CD14-positive monocyte (primary cell): ENCODE measurements at regions not wholly inside any gene's neighbourhood (a gene's known extent, or its start where the extent isn't known, plus 50 kb on each side); places are given as distances from the start of the nearest gene placed in this dataset.

Experiments
- DNase-seq, 3 donors: peaks; one replicate each; pipeline ENCODE4 v3.0.0-alpha.2; 2011 to 2022
- H2AFZ ChIP-seq: 2 replicates; pipeline ENCODE4 v1.6.0; 2012; ENCODE audit warnings: mild to moderate bottlenecking, low read depth, low read length, inconsistent platforms; ENCODE audit not compliant: insufficient read depth, poor library complexity, severe bottlenecking
- H3K27ac ChIP-seq, 2 donors: 1 replicate in 1 of 2; 2 replicates in 1 of 2; pipeline ENCODE4 v1.5.1; 2012 to 2013; ENCODE audit warnings: low read length in 2 of 2, control low read depth in 1 of 2, inconsistent platforms in 1 of 2, low read depth in 1 of 2, mild to moderate bottlenecking in 1 of 2
- H3K27me3 ChIP-seq, 2 donors: one replicate each; pipeline versions ENCODE4 v1.6.0 to v1.6.1; 2011 to 2013; ENCODE audit warnings: low read length in 2 of 2; ENCODE audit not compliant: control insufficient read depth in 2 of 2, insufficient read depth in 2 of 2
- H3K36me3 ChIP-seq, 2 donors: replicated peaks in 1 of 2; 1 replicate in 1 of 2; 2 replicates in 1 of 2; pipeline versions ENCODE4 v1.5.1 to v1.6.1; 2012 to 2013; ENCODE audit warnings: low read length in 2 of 2, control low read depth in 1 of 2, inconsistent platforms in 1 of 2, mild to moderate bottlenecking in 1 of 2; ENCODE audit not compliant: insufficient read depth in 2 of 2, control insufficient read depth in 1 of 2
- H3K4me1 ChIP-seq, 2 donors: 1 replicate in 1 of 2; 2 replicates in 1 of 2; pipeline versions ENCODE4 v1.5.1 to v1.6.1; 2012 to 2013; ENCODE audit warnings: low read length in 2 of 2, control low read depth in 1 of 2, inconsistent platforms in 1 of 2, mild to moderate bottlenecking in 1 of 2, moderate library complexity in 1 of 2; ENCODE audit not compliant: insufficient read depth in 2 of 2, control insufficient read depth in 1 of 2
- H3K4me2 ChIP-seq: replicated peaks from 2 replicates; pipeline ENCODE3; 2012; ENCODE audit warnings: low read length, moderate library complexity, mild to moderate bottlenecking; ENCODE audit not compliant: poor library complexity, severe bottlenecking; ENCODE audit errors: extremely low read depth
- H3K4me3 ChIP-seq, 3 experiments: fragments of 200-600 bp in 1 of 3; sonication (generic) in 1 of 3; replicated peaks in 1 of 3; 1 replicate in 2 of 3; 2 replicates in 1 of 3; pipeline ENCODE4 v1.5.1; 2011 to 2013; ENCODE audit warnings: low read length in 3 of 3, mild to moderate bottlenecking in 3 of 3, control low read depth in 2 of 3, low read depth in 2 of 3, inconsistent platforms in 1 of 3, moderate library complexity in 1 of 3
- H3K79me2 ChIP-seq: 2 replicates; pipeline ENCODE4 v1.6.0; 2012; ENCODE audit warnings: mild to moderate bottlenecking, control low read depth, inconsistent platforms, low read length, moderate library complexity; ENCODE audit not compliant: insufficient read depth
- H3K9ac ChIP-seq: 2 replicates; pipeline ENCODE4 v1.6.0; 2017; ENCODE audit warnings: low read length, mild to moderate bottlenecking; ENCODE audit not compliant: insufficient read depth, poor library complexity, severe bottlenecking
- H3K9me3 ChIP-seq, 2 donors: replicated peaks in 1 of 2; 1 replicate in 1 of 2; 2 replicates in 1 of 2; pipeline versions ENCODE4 v1.5.1 to v1.6.1; 2012 to 2013; ENCODE audit warnings: low read length in 2 of 2, control low read depth in 1 of 2; ENCODE audit not compliant: control insufficient read depth in 1 of 2, insufficient read depth in 1 of 2
- H4K20me1 ChIP-seq: 2 replicates; pipeline ENCODE4 v1.6.0; 2012; ENCODE audit warnings: mild to moderate bottlenecking, low read length, control low read depth, moderate library complexity; ENCODE audit not compliant: insufficient read depth
- H3K27ac Mint-ChIP-seq, 7 donors: one replicate each; pipeline ENCODE4 v1.8.0; 2020; ENCODE audit warnings: mild to moderate bottlenecking in 7 of 7, mixed read lengths in 7 of 7, moderate library complexity in 6 of 7, inconsistent platforms in 2 of 7
- H3K27me3 Mint-ChIP-seq, 3 donors: one replicate each; pipeline ENCODE4 v1.8.0; 2021 to 2022; ENCODE audit warnings: low read depth in 3 of 3, mild to moderate bottlenecking in 3 of 3, mixed read lengths in 3 of 3, moderate library complexity in 3 of 3, inconsistent platforms in 1 of 3
- H3K36me3 Mint-ChIP-seq, 2 donors: one replicate each; pipeline ENCODE4 v1.8.0; 2020; ENCODE audit warnings: mixed read lengths in 2 of 2, inconsistent platforms in 1 of 2, mild to moderate bottlenecking in 1 of 2
- H3K4me1 Mint-ChIP-seq: one replicate; pipeline ENCODE4 v1.8.0; 2020; ENCODE audit warnings: mild to moderate bottlenecking, mixed read lengths
- H3K4me3 Mint-ChIP-seq, 2 donors: one replicate each; pipeline ENCODE4 v1.8.0; 2020; ENCODE audit warnings: mild to moderate bottlenecking in 2 of 2, mixed read lengths in 2 of 2, moderate library complexity in 1 of 2
- H3K9me3 Mint-ChIP-seq, 7 donors: one replicate each; pipeline ENCODE4 v1.8.0; 2020 to 2022; ENCODE audit warnings: mixed read lengths in 7 of 7, mild to moderate bottlenecking in 6 of 7, moderate library complexity in 6 of 7, inconsistent platforms in 2 of 7
- CTCF ChIP-seq: fragments of 200-600 bp; IDR thresholded peaks from one replicate; pipeline ENCODE4 v1.8.0; 2022; ENCODE audit warnings: antibody characterized with exemption, mild to moderate bottlenecking
- WGBS: methylation state at CpG from one replicate; pipeline ENCODE4 v1.1.5; 2013; ENCODE audit warnings: missing lambda C conversion rate; ENCODE audit not compliant: insufficient coverage; 5-methylcytosine and 5-hydroxymethylcytosine counted together
- intact Hi-C, 2 donors: fragments of 100-400 bp; cut with micrococcal nuclease; formaldehyde crosslinking; loops; one replicate each; pipeline versions ENCODE4 v1.15.0 to v1.15.1; 2023

- Histone ChIP-seq H3K36me3 (no peaks in the 10 kb centered on the region), H4K20me1 (no peaks in the 10 kb centered on the region), H3K4me3 (no peak overlapping the region), H3K27me3 (no peaks in the 10 kb centered on the region), H3K4me1 (no peaks in the 10 kb centered on the region), H3K9me3 (peaks cover 0 to 6% of the 10 kb centered on the region in 2 donors), H3K27ac (no peak overlapping the region), H3K79me2 (no peaks in the 10 kb centered on the region), H2AFZ (no peak overlapping the region), H3K9ac (no peak overlapping the region), H3K4me2 (no peak overlapping the region)
- Mint-ChIP-seq H3K27me3 (peaks cover 1 to 2% (median 1%) of the 10 kb centered on the region in 3 donors), H3K36me3 (no peaks in the 10 kb centered on the region), H3K4me1 (no peaks in the 10 kb centered on the region), H3K9me3 (peaks cover 0 to 9% (median 5%) of the 10 kb centered on the region in 7 donors), H3K4me3 (no peak overlapping the region), H3K27ac (no peak overlapping the region)
- intact Hi-C loops: no loop called here
- no peak for TF ChIP-seq CTCF
- 99% methylated on average over 18 of the region's 40 CpGs for WGBS
- DNase-seq: no peak
Measured at GRCh38 chrX:139446832-139447231, 83.7 kb upstream of the F9 start.

GRCh38 chrX:139429913-139430312, 100.6 kb upstream of the F9 start:
- no peaks in the 10 kb centered on the region for H4K20me1 ChIP-seq
- no peak for DNase-seq
- no peaks in the 10 kb centered on the region for H3K9me3 ChIP-seq
- no peaks in the 10 kb centered on the region for H3K4me1 Mint-ChIP-seq
- no peak overlapping the region for H2AFZ ChIP-seq
- H3K4me3 Mint-ChIP-seq: no peak overlapping the region
- H3K36me3 ChIP-seq: no peaks in the 10 kb centered on the region
- TF ChIP-seq CTCF: no peak
- no peak overlapping the region for H3K27ac Mint-ChIP-seq
- H3K4me2 ChIP-seq: no peak overlapping the region
- H3K27me3 Mint-ChIP-seq: peaks cover 0 to 6% (median 1%) of the 10 kb centered on the region in 3 donors
- H3K4me1 ChIP-seq: no peaks in the 10 kb centered on the region
- H3K9ac ChIP-seq: no peak overlapping the region
- no peaks in the 10 kb centered on the region for H3K27me3 ChIP-seq
- no peaks in the 10 kb centered on the region for H3K36me3 Mint-ChIP-seq
- H3K79me2 ChIP-seq: no peaks in the 10 kb centered on the region
- H3K4me3 ChIP-seq: no peak overlapping the region
- H3K27ac ChIP-seq: no peak overlapping the region
- intact Hi-C loops: no loop called here
- WGBS: no CpG with 5 or more reads among the region's 2 CpGs
- peaks cover 0 to 1% (median 0%) of the 10 kb centered on the region in 7 donors for H3K9me3 Mint-ChIP-seq
